C4-2B (cell line): ENCODE measurements at regions not wholly inside any gene's neighbourhood (a gene's known extent, or its start where the extent isn't known, plus 50 kb on each side); places are given as distances from the start of the nearest gene placed in this dataset.

Experiments
- CTCF ChIP-seq: fragments of 450-650 bp; conservative IDR thresholded peaks from 2 replicates; pipeline ENCODE4 v1.5.1; 2017; ENCODE audit warnings: mild to moderate bottlenecking
- ZFX ChIP-seq: fragments of 450-650 bp; IDR thresholded peaks from 2 replicates; pipeline ENCODE4 v1.6.1; 2017

GRCh38 chr5:138664276-138664943, 88.8 kb upstream of the CTNNA1 start:
- TF ChIP-seq CTCF (no peak), ZFX (no peak)
